Urothelium cell line (cell line): ENCODE measurements at regions not wholly inside any gene's neighbourhood (a gene's known extent, or its start where the extent isn't known, plus 50 kb on each side); places are given as distances from the start of the nearest gene placed in this dataset.
A peak's percentile ranks its signal among the peaks of the same experiment; 100 is the strongest.
"Not testable (repeated sequence)": the region's sequence is repeated elsewhere in the genome, so short reads cannot be mapped to it uniquely, and the experiment has no call there.

Experiments
- DNase-seq: peaks from one replicate; pipeline ENCODE4 v3.0.0; 2011; ENCODE audit warnings: low spot score, mixed read lengths
- FAIRE-seq: peaks from 2 replicates; lab custom pipeline; 2011; peaks lifted over from hg19 to GRCh38; lab: Jason Lieb, UNC

- FAIRE-seq, result no peak
- no peak for DNase-seq
Measured at GRCh38 chr13:109947006-109947405, 160.6 kb upstream of the IRS2 start.

GRCh38 chr13:109945206-109945960 is 159.0 kb upstream of the IRS2 start:
- FAIRE-seq, result no peak
- peak; percentile 36 for DNase-seq

DNA sequence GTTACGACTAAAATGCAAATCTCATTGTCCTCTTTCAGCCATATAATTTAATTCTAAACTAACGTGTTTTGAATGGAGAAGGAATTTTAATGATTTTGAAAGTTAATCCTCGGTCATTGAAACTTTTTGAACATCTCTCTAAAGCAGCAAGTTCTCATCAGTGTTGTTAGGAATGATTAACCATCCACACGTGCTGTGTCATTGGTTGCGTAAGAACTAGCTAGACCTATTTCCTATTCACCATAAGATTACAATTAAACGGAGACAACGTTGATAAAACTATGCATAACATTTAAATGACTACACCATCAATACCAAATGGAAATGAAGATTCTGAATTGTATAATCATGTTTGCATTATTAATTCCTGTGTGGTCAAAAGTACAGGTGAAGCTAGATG is 155.6 kb upstream of the IRS2 start:
- DNase-seq (no peak), FAIRE-seq (no peak)

DNA sequence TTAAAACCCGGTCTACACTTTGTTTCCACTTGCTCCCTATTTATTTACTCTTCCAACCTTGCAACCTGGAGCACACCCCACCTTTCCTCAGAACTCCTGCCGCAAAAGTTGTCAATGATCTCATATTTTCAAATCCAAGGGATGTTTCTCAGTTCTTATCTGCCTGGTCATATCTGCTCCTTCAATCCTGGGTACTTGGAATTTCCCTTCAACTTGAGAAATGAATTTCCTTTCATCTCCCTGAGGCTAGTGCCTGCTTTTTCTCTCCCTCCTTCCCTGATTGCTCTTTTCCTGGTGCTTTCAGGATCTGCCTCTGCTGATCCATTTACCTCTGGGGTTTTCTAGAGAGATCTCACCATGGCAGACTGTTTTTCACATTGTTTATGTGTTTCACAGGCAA is 154.8 kb upstream of the IRS2 start:
- FAIRE-seq, result no peak

DNA sequence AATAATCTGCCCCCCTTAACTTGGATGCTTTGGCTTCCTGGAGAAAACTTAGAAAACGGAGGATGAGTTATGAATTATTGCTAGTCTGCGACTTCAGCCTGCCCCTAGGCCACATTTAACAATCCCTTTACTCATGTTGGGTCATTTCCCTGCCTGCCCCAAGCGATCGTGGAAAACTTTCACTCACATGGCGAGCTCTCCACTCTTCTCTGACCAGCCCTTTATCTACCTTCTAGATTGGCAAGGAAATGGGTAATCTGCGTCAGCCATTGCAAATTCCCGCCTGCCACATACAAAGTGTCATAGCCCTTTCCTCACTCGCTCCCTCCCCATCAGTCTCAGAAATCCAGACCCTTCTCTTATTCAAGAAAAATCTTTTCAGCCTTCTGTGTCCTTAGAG is 154.3 kb upstream of the IRS2 start:
- FAIRE-seq (no peak), DNase-seq (no peak)

More for the DNA sequence above, 154.8 kb upstream of the IRS2 start:
- no peak for DNase-seq

GRCh38 chr13:109939838-109940237 is 153.5 kb upstream of the IRS2 start:
- FAIRE-seq, result no peak

GRCh38 chr13:109939180-109939579 is 152.8 kb upstream of the IRS2 start:
- DNase-seq (no peak), FAIRE-seq (no peak)

More at GRCh38 chr13:109939838-109940237, 153.5 kb upstream of the IRS2 start:
- no peak for DNase-seq

GRCh38 chr13:109938255-109938936 is 152.0 kb upstream of the IRS2 start:
- DNase-seq (no peak), FAIRE-seq (no peak)

DNA sequence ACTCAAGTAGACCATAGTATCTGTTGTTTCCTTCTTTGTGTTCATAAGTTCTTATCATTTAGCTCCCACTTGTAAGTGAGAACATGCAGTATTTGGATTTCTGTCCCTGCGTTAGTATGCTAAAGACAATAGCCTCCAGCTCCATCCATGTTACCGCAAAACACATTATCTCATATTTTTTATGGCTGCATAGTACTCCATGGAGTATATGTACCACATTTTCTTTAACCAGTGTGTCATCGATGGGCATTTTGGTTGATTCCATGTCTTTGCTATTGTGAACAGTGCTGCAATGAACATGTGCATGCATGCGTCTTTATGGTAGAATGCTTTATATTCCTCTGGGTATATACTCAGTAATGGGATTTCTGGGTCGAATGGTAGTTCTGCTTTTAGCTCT is 148.1 kb upstream of the IRS2 start:
- not testable (repeated sequence) for DNase-seq, FAIRE-seq

- DNase-seq (no peak), FAIRE-seq (no peak)
Measured at GRCh38 chr13:109933476-109933875, 147.1 kb upstream of the IRS2 start.

GRCh38 chr13:109924376-109924775 is 138.0 kb upstream of the IRS2 start:
- DNase-seq (no peak), FAIRE-seq (no peak)

- FAIRE-seq, result no peak
- DNase-seq, result no peak
Measured at GRCh38 chr13:109922518-109922917, 136.1 kb upstream of the IRS2 start.

- no peak for DNase-seq
- no peak for FAIRE-seq
Measured at GRCh38 chr13:109919715-109920375, 133.5 kb upstream of the IRS2 start.

GRCh38 chr13:109918179-109918711 is 131.9 kb upstream of the IRS2 start:
- no peak for FAIRE-seq

GRCh38 chr13:109917422-109917821 is 131.0 kb upstream of the IRS2 start:
- FAIRE-seq (no peak), DNase-seq (no peak)

More at GRCh38 chr13:109918179-109918711, 131.9 kb upstream of the IRS2 start:
- peak; percentile 38 for DNase-seq

- DNase-seq, result no peak
- no peak for FAIRE-seq
Measured at GRCh38 chr13:109913936-109914510, 127.6 kb upstream of the IRS2 start.

DNA sequence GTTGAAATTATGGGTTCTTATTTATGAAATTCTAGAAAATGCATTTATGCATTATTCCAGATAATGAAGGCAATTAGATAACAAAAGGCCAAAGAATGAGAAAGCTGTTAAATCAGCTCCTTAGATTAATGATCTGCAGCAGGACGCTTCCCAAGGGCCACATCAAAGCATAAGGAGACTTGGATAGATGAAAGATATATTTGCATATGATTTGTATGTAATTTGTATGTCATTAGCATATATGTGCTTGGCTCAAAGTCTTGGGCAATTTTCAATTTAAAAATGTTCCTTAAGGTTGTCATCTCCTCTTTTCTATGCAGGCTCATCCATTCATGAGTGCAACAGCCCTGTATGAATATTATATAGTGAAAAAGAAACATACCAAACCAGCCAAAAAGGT is 126.8 kb upstream of the IRS2 start:
- DNase-seq, result no peak
- FAIRE-seq, result no peak

GRCh38 chr13:109910194-109910593 is 123.8 kb upstream of the IRS2 start:
- FAIRE-seq, result no peak
- DNase-seq, result no peak

- FAIRE-seq (no peak), DNase-seq (no peak)
Measured at GRCh38 chr13:109906976-109907375, 120.6 kb upstream of the IRS2 start.

- DNase-seq (no peak), FAIRE-seq (no peak)
Measured at GRCh38 chr13:109904218-109904617, 117.8 kb upstream of the IRS2 start.

DNA sequence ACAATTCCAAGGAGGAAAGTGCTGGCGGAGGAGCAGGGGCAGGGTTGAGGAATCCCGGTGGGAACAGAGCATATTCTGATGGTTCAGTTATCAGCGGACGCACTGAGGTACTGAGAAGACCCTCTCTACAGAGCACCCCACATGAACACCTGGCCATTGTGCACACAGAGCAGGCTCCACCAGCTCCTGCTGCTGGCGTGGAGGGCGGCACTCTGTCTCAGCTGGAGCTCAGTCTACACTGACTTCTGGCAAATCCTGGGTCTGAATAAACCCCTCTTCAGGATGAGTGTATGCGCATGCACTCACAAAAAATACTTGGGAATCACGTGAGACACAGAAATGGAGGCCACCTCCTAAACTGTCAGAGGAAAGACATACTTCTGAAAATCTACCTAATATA is 114.4 kb upstream of the IRS2 start:
- DNase-seq, result no peak
- FAIRE-seq, result no peak
